ENCODE measurements at regions not wholly inside any gene's neighbourhood (a gene's known extent, or its start where the extent isn't known, plus 50 kb on each side); places are given as distances from the start of the nearest gene placed in this dataset.

GRCh38 chr2:146031158-146031557 is 1511.2 kb upstream of the ZEB2 start (continued):
- TF ChIP-seq ZNF462 (CRISPR knock-in tag; IDR thresholded peaks at IDR 0.05): no peak

GRCh38 chr2:146027156-146027555 is 1507.2 kb upstream of the ZEB2 start:
- H3K27ac Mint-ChIP-seq: no peak overlapping the region
- no peak for TF ChIP-seq STAT1 (IDR thresholded peaks at IDR 0.05; ENCODE audit: unreplicated experiment)
- TF ChIP-seq, protein P1, sequence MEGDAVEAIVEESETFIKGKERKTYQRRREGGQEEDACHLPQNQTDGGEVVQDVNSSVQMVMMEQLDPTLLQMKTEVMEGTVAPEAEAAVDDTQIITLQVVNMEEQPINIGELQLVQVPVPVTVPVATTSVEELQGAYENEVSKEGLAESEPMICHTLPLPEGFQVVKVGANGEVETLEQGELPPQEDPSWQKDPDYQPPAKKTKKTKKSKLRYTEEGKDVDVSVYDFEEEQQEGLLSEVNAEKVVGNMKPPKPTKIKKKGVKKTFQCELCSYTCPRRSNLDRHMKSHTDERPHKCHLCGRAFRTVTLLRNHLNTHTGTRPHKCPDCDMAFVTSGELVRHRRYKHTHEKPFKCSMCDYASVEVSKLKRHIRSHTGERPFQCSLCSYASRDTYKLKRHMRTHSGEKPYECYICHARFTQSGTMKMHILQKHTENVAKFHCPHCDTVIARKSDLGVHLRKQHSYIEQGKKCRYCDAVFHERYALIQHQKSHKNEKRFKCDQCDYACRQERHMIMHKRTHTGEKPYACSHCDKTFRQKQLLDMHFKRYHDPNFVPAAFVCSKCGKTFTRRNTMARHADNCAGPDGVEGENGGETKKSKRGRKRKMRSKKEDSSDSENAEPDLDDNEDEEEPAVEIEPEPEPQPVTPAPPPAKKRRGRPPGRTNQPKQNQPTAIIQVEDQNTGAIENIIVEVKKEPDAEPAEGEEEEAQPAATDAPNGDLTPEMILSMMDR (conservative IDR thresholded peaks at IDR 0.05; ENCODE audit: low read depth in 2 of 2): no peak
- no peak for TF ChIP-seq POLR2AphosphoS5 (IDR thresholded peaks at IDR 0.05; ENCODE audit: low read depth)
- no peak for TF ChIP-seq EZH2 (IDR thresholded peaks at IDR 0.05; ENCODE audit: low read depth, unreplicated experiment)
- TF ChIP-seq ZNF114 (CRISPR knock-in tag; IDR thresholded peaks at IDR 0.05): no peak
- TF ChIP-seq JUNB (IDR thresholded peaks at IDR 0.05; ENCODE audit: unreplicated experiment): no peak
- TF ChIP-seq NANOG (IDR thresholded peaks at IDR 0.05; ENCODE audit: borderline replicate concordance): no peak
- TF ChIP-seq REST (IDR thresholded peaks at IDR 0.05; ENCODE audit: unreplicated experiment): no peak
- TF ChIP-seq CREB1 (CRISPR knock-in tag; IDR thresholded peaks at IDR 0.05; ENCODE audit: low read depth): no peak
- TF ChIP-seq ETS1 (IDR thresholded peaks at IDR 0.05): no peak

More at GRCh38 chr2:146027156-146027555, 1507.2 kb upstream of the ZEB2 start:
- Histone ChIP-seq H3K36me3 (ENCODE audit: insufficient read depth) (no peaks in the 10 kb centered on the region), H3K4me2 (no peak overlapping the region), H3K9me2 (ENCODE audit: insufficient read depth) (no peaks in the 10 kb centered on the region), H3K79me2 (replicated peaks; ENCODE audit: insufficient read depth) (no peaks in the 10 kb centered on the region), H3K27ac (ENCODE audit: low read depth) (no peak overlapping the region), H3K27me3 (ENCODE audit: insufficient read depth) (no peaks in the 10 kb centered on the region), H3K4me3 (no peak overlapping the region), H4K20me1 (replicated peaks; ENCODE audit: insufficient read depth) (no peaks in the 10 kb centered on the region), H3K4me1 (ENCODE audit: insufficient read depth) (no peaks in the 10 kb centered on the region), H3F3A (replicated peaks; ENCODE audit: low read depth) (no peaks in the 10 kb centered on the region), H2AFZ (0 out of 2 replicates have a peak overlapping the region, but pooled peaks have one; percentile 28)
- H3K4me1 Mint-ChIP-seq: no peaks in the 10 kb centered on the region
- no peak overlapping the region for H3K4me3 Mint-ChIP-seq
- ATAC-seq (no peak), DNase-seq (ENCODE audit: low spot score) (no peak)
- peaks cover 3% of the 10 kb centered on the region for H3K27me3 Mint-ChIP-seq (ENCODE audit: insufficient read depth, low read depth, poor library complexity)
- no peaks in the 10 kb centered on the region for H3K36me3 Mint-ChIP-seq (ENCODE audit: low read depth)
- no peaks in the 10 kb centered on the region for H3K9me3 Mint-ChIP-seq

All from GM23338 (cell line).